SIG-M5 (cell line): ENCODE measurements at regions not wholly inside any gene's neighbourhood (a gene's known extent, or its start where the extent isn't known, plus 50 kb on each side); places are given as distances from the start of the nearest gene placed in this dataset.
"Not testable (repeated sequence)": the region's sequence is repeated elsewhere in the genome, so short reads cannot be mapped to it uniquely, and the experiment has no call there.

Experiments
- DNase-seq: peaks from one replicate; lab custom pipeline; 2025; lab: John Stamatoyannopoulos, UW

DNA sequence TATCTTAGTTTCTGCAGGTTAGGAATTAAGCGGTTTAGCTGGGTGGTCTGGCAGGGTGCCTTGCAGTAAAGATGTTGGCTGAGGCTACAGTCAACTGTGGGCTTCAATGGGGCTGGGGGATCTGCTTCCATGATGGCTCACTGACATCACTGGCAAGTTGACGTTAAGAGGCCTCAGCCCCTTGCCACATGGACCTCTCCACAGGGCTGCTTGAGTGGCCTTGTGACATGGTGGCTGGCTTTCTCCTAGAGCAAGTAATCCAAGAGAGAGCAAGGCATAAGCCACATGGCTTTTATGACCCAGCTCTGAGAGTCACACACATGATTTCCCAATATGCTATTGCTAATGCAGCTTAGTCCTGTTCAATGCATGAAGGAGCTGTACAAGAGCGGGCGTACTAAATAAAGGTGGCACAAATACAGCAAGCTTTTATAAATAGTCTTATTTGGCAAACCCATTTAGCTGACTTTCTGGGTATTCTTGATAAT is 109.1 kb downstream of the SEPTIN7 start:
- no peak for DNase-seq

DNA sequence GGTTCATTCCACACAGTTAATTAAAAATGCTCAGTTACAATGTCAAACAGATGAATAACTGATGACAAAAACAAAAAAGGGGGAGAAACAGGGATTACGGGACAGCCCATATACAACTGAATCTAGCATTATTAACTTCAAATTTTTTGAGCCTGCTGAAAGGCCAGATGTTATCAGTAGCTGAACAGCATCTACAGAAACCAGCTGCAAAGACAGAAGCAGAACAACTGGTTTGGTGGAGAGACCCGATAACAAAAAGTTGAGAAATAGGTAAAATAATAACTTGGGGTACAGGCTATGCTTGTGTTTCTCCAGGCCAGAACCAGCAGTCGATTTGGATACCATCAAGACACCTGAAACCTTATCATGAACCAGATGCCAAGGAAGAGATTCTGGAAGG is 109.8 kb downstream of the SEPTIN7 start:
- not testable (repeated sequence) for DNase-seq

DNA sequence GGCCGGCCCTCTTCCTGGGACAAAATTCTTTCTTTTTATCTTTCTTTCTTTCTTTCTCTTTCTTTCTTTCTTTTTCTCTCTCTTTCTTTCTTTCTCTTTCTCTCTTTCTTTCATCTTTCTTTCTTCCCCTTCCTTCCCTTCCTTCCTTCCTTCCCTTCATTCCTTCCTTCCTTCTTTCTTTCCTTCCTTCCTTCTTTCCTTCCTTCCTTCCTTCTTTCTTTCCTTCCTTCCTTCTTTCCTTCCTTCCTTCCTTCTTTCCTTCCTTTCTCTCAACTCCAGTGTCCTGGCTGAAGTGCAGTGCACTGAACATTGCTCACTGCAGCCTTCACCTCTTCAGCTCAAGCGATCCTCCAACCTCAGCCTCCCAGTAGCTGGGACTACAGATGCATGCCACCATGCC is 112.5 kb downstream of the SEPTIN7 start:
- DNase-seq: not testable (repeated sequence)

DNA sequence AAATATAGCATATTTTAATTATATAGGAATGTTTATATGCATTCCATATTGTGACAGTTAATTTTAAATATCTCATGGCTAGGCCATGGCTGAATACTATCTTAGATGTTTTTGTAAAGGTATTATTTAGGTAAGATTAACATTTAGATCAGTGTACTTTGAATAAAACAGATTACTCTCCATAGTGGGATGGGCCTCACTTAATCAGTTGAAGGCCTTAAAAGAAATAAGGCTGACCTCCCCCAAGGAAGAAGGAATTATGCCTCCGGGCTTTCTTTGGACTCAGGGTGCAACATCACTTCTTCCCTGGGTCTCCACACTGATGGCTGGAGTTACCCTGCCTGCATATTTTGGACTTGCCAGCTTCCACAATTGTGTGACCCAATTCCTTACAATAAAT is 113.4 kb downstream of the SEPTIN7 start:
- DNase-seq: not testable (repeated sequence)

DNA sequence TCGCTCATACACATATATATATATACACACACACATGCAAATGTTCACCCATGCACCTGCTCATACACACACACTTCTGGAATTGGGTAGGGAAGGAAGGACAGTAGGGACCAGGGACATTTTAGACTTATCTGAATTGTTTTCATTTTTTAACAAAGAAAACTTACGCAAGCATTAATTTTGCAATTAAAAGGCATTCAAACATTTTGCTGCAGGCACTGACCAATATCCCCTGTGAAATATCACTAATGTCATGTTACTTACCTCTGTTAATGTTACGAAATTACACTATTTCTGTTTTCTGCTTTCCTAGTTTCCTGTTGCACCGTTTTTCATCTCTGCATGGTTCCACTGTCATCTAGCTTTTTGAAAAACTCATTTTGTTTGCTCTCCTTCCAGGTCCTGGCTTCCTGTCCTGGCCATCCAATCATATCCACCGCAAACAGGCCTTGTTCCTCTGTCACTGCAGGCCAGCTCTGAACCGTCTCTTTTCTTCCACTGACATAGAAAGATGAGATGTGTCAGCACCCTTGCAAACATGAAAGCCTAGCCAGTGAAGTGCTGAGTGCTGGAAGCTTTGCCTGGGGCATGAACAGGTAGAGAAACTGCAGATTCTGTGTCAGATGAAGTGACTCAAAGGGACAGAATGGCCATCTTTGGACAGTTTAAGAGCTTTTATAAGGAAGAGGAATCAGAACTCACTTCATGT is 114.5 kb downstream of the SEPTIN7 start:
- not testable (repeated sequence) for DNase-seq

DNA sequence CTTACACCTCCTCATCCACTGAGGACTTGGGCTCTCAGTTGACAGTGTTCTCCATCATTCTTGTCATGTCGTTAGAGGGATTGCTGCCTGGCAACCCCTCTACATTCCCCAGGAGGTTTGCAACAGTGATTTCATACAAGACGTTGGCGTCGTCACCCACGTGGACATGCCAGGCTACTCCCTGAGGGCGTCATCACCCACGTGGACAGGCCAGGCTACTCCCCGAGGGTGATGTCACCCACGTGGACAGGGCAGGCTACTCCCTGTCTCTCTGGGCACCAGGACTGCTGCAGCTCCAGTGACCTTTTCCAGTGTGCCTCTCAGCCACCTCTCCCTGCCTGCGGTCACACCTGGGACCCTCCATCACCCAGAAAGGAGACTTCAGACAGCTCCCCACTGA is 117.4 kb downstream of the SEPTIN7 start:
- DNase-seq: not testable (repeated sequence)

DNA sequence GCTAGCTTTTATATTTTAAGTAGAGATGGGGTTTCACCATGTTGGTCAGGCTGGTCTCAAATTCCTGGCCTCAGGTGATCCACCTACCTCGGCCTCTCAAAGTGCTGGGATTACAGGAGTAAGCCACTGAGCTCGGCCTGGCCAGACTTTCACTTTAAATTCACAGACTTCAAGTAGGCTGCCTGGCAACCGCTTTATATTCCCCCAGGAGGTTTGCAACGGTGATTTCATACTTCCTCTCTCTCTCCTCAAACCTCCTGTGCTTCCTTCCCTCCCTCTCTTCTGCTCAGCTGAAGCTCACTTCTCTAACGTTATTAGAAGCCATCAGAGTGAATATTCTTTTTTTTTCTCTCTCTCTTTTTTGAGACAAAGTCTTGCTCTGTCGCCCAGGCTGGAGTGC is 118.8 kb downstream of the SEPTIN7 start:
- DNase-seq: not testable (repeated sequence)

DNA sequence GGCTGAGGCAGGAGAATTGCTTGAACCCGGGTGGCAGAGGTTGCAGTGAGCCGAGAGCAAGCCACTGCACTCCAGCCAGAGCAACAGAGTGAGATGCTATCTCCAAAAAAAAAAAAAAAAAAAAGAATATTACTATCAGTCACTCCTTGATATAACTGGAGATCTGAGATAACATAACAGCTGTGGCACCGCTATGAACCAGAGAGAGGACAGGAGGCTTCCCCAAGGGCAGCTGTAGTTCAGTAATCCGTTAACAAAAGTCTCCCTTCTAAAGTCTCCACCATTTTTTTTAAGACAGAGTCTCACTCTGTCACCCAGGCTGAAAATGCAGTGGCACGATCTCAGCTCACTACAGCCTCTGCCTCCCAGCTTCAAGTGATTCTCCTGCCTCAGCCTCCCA is 120.5 kb downstream of the SEPTIN7 start:
- not testable (repeated sequence) for DNase-seq

DNA sequence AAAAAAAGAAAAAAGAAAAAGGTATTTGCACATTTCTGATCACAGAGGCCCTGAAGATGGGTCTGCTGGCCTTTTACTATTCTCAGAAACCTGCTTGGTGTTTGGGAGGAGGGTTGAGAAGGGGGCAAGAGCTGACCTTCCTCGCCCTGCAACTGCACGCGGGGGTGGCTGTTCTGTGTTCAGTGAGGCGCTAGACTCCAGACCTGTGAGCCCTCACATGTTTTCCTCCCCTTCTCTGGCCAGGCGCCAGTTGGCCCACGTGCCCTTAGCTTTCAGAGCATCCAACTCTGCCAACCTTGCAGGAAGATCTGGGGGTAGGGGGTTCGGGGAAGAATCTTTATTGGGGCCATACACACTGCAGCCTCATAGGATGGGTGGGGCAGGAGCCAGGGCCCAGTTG is 123.8 kb downstream of the SEPTIN7 start:
- DNase-seq: not testable (repeated sequence)

DNA sequence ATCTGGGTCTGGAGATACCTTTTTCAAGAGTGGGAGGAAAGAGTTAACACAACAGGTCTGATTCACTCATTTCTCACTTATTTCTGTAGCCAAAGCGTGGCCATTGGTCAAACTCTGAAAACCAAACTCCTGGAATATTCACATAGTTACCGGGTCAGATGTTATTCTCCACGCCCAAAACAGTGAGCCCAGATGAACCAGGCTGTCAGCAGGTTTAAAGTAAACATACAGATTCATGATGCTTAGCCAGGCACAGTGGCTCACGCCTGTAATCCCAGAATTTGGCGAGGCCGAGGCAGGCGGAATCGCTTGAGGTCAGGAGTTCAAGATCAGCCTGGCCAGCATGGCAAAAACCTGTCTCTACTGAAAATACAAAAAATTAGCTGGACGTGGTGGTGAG is 126.1 kb downstream of the SEPTIN7 start:
- DNase-seq: not testable (repeated sequence)

DNA sequence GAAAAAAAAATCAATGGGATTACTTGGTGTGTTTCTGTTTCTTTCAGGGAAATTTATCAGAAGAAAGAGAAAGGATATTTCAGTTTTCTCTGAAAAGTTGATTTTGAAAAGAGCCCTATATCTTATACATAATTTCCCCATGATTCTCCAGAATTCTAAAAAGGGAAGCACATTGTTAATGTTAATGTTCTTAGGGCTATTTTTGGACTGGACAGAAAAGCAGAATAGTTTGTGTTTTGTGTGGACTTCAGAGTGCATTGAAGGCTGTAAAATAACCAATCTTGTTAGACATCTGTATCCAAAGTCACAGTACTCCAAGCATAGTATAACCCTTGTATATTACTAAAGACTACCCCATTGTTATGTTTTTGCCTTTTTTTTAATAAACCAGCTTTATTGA is 130.3 kb downstream of the SEPTIN7 start:
- DNase-seq: not testable (repeated sequence)

DNA sequence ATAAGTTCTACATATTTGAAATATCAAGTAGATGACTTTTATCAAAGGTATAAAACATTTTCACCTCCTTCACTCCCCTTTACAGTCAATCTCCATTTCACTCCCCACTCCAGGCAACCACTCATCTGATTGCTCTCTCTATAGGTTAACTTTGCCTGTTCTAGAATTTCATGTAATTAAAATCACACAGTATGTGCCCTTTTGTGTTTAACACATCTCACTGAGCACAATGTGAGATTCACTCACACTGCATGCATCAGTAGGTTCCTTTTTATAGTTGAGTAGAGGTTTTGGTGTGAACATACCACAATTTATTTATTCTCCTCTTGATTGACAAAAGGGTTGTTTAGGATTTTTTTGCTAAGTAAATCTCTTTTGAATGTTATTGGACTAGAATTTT is 130.7 kb downstream of the SEPTIN7 start:
- DNase-seq: not testable (repeated sequence)

DNA sequence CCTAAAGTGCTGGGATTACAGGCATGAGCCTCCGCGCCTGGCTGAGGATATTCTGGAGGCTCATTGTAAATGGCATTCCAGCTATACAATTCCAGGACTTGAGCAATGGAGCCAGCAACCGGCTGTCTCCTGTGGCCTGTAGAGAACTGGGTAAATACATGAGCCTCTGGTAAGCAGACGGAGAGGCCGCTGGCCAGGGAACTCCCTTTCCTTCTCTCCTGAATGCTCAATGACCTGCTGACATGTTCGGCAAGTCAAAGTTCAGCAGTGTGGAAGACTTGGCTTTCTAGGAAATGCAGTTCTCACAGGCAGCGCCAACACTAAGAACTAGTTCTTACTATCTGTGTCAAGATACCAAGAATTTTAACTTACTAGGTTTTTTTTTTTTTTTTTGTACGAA is 139.8 kb downstream of the SEPTIN7 start:
- not testable (repeated sequence) for DNase-seq

DNA sequence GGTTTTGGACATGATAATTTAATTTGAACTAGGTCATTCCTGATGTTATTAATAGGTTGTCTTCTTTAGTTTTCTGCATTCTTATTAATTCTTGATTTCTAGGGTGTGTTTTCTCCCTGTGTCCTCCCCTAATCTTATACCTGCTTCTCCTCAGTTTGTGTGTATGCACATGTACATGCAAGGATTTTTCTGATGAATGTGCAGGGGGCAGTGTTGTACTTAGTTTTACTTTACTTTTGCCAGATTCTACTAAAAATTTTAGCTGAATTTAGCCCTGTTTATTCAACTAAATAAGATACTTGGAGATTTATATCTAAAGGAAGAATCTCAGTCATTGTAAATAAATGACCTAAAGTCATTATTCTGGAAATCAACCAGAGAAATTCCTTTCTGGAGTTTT is 144.8 kb downstream of the SEPTIN7 start:
- not testable (repeated sequence) for DNase-seq

DNA sequence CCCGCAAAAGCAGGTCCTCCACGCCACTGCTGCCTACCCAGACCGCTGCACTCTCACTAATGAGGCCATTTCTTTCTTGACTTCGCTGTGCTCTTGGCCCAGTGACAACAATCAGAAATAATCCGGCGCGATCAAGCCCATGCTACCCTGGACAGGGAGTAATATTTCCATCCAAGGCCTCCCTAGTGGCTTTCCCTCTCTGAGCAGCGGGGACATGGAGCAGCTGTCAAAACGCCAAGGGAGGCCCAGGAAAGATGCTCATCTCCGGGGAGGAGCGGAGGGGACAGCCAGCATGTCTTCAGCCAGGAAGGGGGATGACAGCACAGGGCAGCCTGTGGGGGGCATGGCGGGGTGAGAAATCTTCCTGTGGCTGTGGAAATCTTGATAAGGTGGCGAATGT is 154.9 kb downstream of the SEPTIN7 start:
- not testable (repeated sequence) for DNase-seq

DNA sequence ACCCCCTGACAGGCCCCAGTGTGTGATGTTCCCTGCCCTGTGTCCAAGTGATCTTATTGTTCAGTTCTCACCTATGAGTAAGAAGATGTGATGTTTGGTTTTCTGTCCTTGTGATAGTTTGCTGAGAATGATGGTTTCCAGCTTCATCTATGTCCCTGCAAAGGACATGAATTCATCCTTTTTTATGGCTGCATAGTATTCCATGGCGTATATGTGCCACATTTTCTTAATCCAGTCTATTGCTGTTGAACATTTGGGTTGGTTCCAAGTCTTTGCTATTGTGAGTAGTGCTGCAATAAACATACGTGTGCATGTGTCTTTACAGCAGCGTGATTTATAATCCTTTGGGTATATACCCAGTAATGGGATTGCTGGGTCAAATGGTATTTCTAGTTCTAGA is 156.1 kb downstream of the SEPTIN7 start:
- DNase-seq: not testable (repeated sequence)

DNA sequence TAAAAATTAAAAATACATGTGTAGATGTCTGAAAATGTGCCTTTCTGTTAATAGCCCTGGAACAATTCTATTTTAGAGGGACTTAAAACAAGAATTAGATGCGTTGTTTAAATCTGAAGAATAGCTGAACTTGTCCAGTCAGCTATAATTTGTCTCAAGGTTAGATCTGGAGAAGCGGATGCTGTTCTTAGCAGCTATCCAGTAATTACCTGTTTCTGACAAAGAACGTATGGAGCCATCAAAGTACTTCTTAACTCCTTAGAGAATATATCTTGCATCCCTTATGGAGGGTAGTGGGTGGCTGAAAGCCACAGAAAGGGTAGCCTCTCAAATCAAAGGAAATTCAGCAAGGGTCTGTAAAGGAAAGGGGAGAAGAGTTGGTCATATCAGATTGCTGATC is 160.4 kb downstream of the SEPTIN7 start:
- DNase-seq: not testable (repeated sequence)

DNA sequence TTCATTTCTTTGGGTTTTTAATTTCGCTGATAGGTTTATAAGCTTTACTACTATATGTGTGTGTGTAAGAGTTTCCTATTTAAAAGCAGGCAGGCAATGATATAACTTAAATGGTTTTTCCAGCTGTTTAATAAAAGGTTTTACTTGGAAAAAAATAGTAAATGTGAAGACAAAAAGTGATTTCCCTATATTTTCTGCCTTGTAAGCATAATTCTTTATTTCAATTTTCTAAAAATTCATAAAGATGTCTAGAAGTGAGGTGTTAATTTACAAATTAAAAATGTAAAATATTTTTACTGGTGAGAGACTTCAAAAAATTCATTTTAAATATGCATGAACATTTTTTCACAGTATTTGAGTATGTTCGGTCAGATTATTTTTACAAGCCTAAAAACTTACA is 161.8 kb downstream of the SEPTIN7 start:
- not testable (repeated sequence) for DNase-seq

DNA sequence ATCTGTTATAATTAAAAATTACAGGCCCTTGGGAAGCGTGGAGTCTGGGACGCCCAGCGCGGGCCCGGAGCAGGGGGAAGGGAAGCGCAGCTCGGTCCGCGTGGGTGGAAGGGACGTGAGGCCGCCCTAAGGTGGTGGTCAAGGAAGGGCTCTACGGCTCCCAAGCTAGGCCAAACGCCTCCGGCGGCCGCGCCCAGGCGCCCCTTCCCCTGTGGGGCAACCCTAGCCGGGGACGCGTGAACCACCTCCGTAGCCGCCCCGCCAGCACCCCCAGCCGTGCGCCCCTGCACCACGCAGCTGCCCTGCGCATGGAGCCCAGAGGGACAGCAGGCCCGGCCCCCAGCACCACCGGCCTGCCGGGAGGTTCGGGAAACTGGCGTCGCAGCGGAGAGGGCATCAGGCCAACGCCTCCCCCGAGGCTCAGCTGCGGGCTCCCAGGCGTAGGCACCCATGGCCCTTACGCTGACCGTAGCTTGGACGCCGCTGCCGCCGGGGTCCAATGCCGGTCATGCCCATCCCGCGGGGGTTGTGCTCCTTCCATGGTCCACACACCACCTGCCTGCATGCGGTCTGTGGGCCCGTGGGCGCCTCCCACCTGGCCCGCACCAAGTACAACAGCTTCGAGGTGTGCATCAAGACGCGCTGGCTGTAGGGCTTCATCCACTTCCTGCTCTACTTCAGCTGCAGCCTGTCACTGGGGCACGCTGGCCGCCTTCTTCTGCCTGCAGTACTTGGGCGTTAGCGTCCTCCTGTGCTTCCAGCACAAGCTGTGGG is 166.7 kb downstream of the SEPTIN7 start:
- DNase-seq: no peak

DNA sequence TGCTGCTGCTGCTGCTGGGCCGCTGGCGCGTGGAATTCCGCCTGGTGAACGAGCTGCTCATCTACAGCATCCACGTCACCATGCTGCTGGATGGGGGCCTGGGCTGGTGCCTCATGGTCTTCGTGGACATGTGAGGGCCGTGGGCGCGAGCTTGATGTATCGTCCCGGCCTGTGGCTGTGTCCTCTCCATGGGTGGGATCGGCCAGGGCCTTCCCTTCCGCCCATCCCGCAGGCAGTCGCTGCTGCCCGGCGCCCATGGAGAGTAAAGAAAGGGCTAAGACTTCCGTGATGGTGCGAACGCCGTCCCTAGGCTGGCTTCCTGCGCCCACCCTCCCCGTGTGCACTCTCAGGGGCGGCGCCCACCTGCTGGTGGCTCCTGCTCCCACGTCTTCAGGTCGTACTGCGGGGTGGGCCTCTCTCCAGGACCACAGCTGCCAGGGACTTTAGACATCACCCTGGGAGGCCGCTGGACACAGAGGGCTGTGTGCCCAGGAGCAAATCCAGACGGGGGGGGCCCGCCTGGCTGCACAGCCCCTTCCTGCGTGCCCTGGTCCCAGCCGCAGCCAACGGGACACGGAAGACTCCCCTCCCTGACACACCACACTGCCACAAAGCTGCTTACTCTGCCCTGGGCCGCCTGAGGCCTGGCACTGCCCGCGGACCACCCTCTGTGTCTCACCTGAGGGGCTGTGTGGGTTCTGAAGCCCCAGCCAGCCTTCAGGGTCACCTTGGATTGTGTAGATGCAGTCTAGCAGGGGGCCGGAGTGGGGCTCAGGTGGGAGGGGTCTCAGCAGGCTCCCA is 167.5 kb downstream of the SEPTIN7 start:
- DNase-seq: no peak

DNA sequence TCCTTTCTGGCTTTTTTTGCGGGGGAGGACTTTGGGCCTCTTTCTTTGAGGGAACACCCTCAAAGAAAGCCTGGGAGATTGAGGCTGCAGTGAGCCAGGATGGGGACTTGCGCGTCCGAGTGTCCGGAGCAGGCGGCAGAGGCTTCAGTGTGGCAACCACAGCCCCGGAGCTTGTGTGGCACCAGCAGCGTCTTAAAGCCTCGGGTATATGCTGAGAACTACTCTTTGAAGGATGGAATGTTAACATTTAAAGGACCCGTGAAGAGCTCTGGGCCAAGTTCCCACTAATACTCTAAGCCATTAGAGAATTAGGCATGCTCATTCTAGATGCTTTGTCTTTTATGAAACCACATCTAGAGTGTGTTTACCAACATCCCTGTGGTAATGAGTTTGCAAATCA is 168.2 kb downstream of the SEPTIN7 start:
- no peak for DNase-seq

DNA sequence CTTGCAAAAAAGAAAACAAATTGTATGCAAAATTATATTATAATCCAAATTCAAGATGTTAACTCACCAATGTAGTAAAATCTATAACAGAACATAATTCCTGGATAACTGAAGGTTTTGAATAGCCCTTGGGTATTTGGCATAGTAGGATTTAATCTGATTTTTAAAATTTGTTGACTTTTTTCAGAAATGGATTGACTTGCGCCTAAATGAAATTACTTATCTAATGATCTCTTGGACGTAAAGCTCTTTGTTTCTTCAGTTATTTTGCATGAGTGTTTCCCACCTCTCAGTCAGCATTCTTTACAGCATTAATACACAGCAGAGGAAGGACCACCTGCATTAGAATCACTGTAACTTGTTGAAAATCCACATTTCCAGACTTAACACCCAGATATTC is 169.6 kb downstream of the SEPTIN7 start:
- no peak for DNase-seq
